H9 (cell line): ENCODE measurements at regions not wholly inside any gene's neighbourhood (a gene's known extent, or its start where the extent isn't known, plus 50 kb on each side); places are given as distances from the start of the nearest gene placed in this dataset.

Experiments used
- DNase-seq: peaks from one replicate; pipeline ENCODE4 v3.0.0-alpha.2; 2017
- H2AFZ ChIP-seq: one replicate; pipeline ENCODE4 v1.6.1; 2013; ENCODE audit warnings: mild to moderate bottlenecking, low read length, control low read depth, moderate library complexity
- H2AK5ac ChIP-seq: 2 replicates; pipeline ENCODE4 v1.6.1; 2013; ENCODE audit warnings: low read length, control low read depth, mixed read lengths; ENCODE audit not compliant: insufficient read length
- H2BK120ac ChIP-seq: one replicate; pipeline ENCODE4 v1.6.1; 2013; ENCODE audit warnings: low read depth, mild to moderate bottlenecking, low read length, control low read depth, inconsistent platforms; ENCODE audit not compliant: poor library complexity, severe bottlenecking
- H2BK12ac ChIP-seq: 2 replicates; pipeline ENCODE4 v1.6.1; 2013; ENCODE audit warnings: low read length, control low read depth, mixed read lengths, low read depth; ENCODE audit not compliant: insufficient read length
- H2BK15ac ChIP-seq: 2 replicates; pipeline ENCODE4 v1.6.1; 2013; ENCODE audit warnings: low read depth, low read length, control low read depth
- H2BK20ac ChIP-seq: one replicate; pipeline ENCODE4 v1.6.1; 2013; ENCODE audit warnings: low read depth, mild to moderate bottlenecking, low read length, control low read depth, inconsistent platforms; ENCODE audit not compliant: poor library complexity, severe bottlenecking
- H2BK5ac ChIP-seq: 2 replicates; pipeline ENCODE4 v1.6.1; 2013; ENCODE audit warnings: low read length, control low read depth, mixed read lengths; ENCODE audit not compliant: insufficient read length
- H3K14ac ChIP-seq: 2 replicates; pipeline ENCODE4 v1.6.1; 2013; ENCODE audit warnings: low read length, control low read depth; ENCODE audit not compliant: insufficient read depth
- H3K18ac ChIP-seq: 2 replicates; pipeline ENCODE4 v1.6.1; 2013; ENCODE audit warnings: low read depth, mild to moderate bottlenecking, mixed read lengths, low read length, control low read depth; ENCODE audit not compliant: insufficient read length
- H3K23ac ChIP-seq: 2 replicates; pipeline ENCODE4 v1.6.1; 2013; ENCODE audit warnings: low read length, control low read depth, mixed read lengths, low read depth; ENCODE audit not compliant: insufficient read length
- H3K23me2 ChIP-seq: 2 replicates; pipeline ENCODE4 v1.6.1; 2013; ENCODE audit warnings: low read depth, mild to moderate bottlenecking, mixed read lengths, low read length, control low read depth; ENCODE audit not compliant: insufficient read length, poor library complexity, severe bottlenecking
- H3K27ac ChIP-seq: 2 replicates; pipeline ENCODE4 v1.5.1; 2013; ENCODE audit warnings: low read length, control low read depth, mixed read lengths, low read depth; ENCODE audit not compliant: insufficient read length
- H3K27me3 ChIP-seq: 2 replicates; pipeline ENCODE4 v1.6.1; 2013; ENCODE audit warnings: low read length, control low read depth, inconsistent platforms; ENCODE audit not compliant: insufficient read depth
- H3K4ac ChIP-seq: 2 replicates; pipeline ENCODE4 v1.6.1; 2013; ENCODE audit warnings: low read depth, mild to moderate bottlenecking, control low read depth, inconsistent platforms, low read length, moderate library complexity
- H3K4me1 ChIP-seq: 2 replicates; pipeline ENCODE4 v1.6.1; 2013; ENCODE audit warnings: low read length, control low read depth, inconsistent platforms; ENCODE audit not compliant: insufficient read depth
- H3K4me2 ChIP-seq: 2 replicates; pipeline ENCODE4 v1.6.1; 2013; ENCODE audit warnings: low read length, control low read depth, mixed read lengths; ENCODE audit not compliant: insufficient read length, insufficient read depth
- H3K56ac ChIP-seq: 2 replicates; pipeline ENCODE4 v1.6.1; 2013; ENCODE audit warnings: low read depth, mild to moderate bottlenecking, mixed read lengths, low read length, control low read depth; ENCODE audit not compliant: insufficient read length
- H3K79me1 ChIP-seq: 2 replicates; pipeline ENCODE4 v1.6.1; 2013; ENCODE audit warnings: low read depth, mild to moderate bottlenecking, moderate library complexity, low read length, control low read depth, inconsistent platforms; ENCODE audit not compliant: insufficient read depth, poor library complexity, severe bottlenecking
- H3K79me2 ChIP-seq: 2 replicates; pipeline ENCODE4 v1.6.1; 2013; ENCODE audit warnings: low read length, control low read depth, inconsistent platforms; ENCODE audit not compliant: insufficient read depth
- H3K9ac ChIP-seq: 2 replicates; pipeline ENCODE4 v1.6.1; 2013; ENCODE audit warnings: low read length, control low read depth, mixed read lengths; ENCODE audit not compliant: insufficient read length; ENCODE audit errors: extremely low read depth
- H3K9me3 ChIP-seq: one replicate; pipeline ENCODE4 v1.6.1; 2013; ENCODE audit warnings: low read depth, low read length, inconsistent platforms; ENCODE audit not compliant: control insufficient read depth
- H3T11ph ChIP-seq: one replicate; pipeline ENCODE4 v1.6.1; 2013; ENCODE audit warnings: mild to moderate bottlenecking, low read length, control low read depth, inconsistent platforms
- H4K20me1 ChIP-seq: one replicate; pipeline ENCODE4 v1.6.1; 2013; ENCODE audit not compliant: control insufficient read depth, insufficient read length, insufficient read depth
- H4K5ac ChIP-seq: 2 replicates; pipeline ENCODE4 v1.6.1; 2013; ENCODE audit warnings: low read depth, mild to moderate bottlenecking, mixed read lengths, low read length, control low read depth; ENCODE audit not compliant: insufficient read length
- H4K8ac ChIP-seq: replicated peaks from 2 replicates; pipeline ENCODE4 v1.6.1; 2013; ENCODE audit warnings: low read length, control low read depth, mixed read lengths, low read depth; ENCODE audit not compliant: insufficient read length
- H4K91ac ChIP-seq: 2 replicates; pipeline ENCODE4 v1.6.1; 2013; ENCODE audit warnings: low read depth, mild to moderate bottlenecking, moderate library complexity, mixed read lengths, low read length, control low read depth; ENCODE audit not compliant: insufficient read length
- H3K27ac Mint-ChIP-seq, 3 experiments: 2 replicates in 2 of 3; 3 replicates in 1 of 3; pipeline ENCODE4 v1.8.0; 2020 to 2021; ENCODE audit warnings: mixed read lengths in 3 of 3, mild to moderate bottlenecking in 1 of 3, moderate library complexity in 1 of 3
- H3K27me3 Mint-ChIP-seq: 2 replicates; pipeline ENCODE4 v1.8.0; 2021; ENCODE audit warnings: low read depth, mild to moderate bottlenecking, moderate library complexity, mixed read lengths
- H3K36me3 Mint-ChIP-seq, 3 experiments: 2 replicates in 2 of 3; 3 replicates in 1 of 3; pipeline ENCODE4 v1.8.0; 2020 to 2021; ENCODE audit warnings: low read depth in 3 of 3, mixed read lengths in 3 of 3; ENCODE audit not compliant: insufficient read depth in 1 of 3
- H3K4me1 Mint-ChIP-seq, 2 experiments: 2 replicates each; pipeline ENCODE4 v1.8.0; 2020; ENCODE audit warnings: mixed read lengths in 2 of 2
- H3K4me3 Mint-ChIP-seq, 2 experiments: 2 replicates in 1 of 2; 3 replicates in 1 of 2; pipeline ENCODE4 v1.8.0; 2020 to 2021; ENCODE audit warnings: mild to moderate bottlenecking in 2 of 2, mixed read lengths in 2 of 2, moderate library complexity in 1 of 2
- H3K9me3 Mint-ChIP-seq, 2 experiments: 2 replicates in 1 of 2; 3 replicates in 1 of 2; pipeline ENCODE4 v1.8.0; 2020; ENCODE audit warnings: mild to moderate bottlenecking in 2 of 2, mixed read lengths in 2 of 2, moderate library complexity in 1 of 2
- WGBS: extraction: QIAGEN DNeasy Blood & Tissue Kit; methylation state at CpG from one replicate; pipeline ENCODE4 v1.1.7; 2013; ENCODE audit warnings: missing lambda C conversion rate, low lambda C conversion rate, mixed read lengths; ENCODE audit not compliant: insufficient read length; ENCODE audit errors: extremely low coverage; 5-methylcytosine and 5-hydroxymethylcytosine counted together
- TF ChIP-seq, protein P1 (sequence below): fragments of 200-600 bp; sonication (generic); conservative IDR thresholded peaks from 3 replicates; pipeline ENCODE4 v1.8.0; 2021; ENCODE audit warnings: antibody characterized with exemption, mild to moderate bottlenecking

DNA sequence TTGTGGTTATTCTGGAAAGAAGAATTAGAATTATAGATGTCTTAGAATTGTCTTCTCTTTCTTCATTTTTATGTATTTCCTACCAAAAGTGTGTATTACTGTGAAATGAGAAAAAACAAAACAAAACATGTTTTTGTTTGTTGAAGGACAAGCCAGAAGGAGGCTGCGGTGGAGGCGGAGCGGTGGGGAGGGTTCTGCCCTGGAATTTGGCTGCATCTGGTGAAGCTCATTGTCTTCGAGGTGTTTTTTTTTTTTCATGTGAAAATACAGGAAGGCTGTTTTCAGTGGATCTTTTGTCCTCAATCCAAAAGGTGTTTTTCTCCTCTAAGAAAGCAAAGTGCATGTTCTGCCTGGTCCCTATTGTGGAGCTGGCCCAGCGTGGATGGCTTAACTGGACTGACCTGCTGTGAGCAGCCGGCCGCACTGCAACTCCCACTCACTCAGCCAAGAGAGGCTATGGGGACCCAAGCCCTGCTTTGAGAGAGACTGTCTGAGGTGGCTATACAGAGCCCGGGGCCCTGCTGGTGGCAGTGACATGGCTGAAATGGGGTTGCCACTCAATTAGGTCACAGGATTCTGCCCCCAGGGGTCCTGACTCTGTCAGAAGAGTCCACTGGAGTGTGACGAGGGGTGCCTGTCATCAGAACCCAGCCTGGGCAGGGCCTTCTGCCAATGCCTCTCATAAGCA, 184.9 kb upstream of the MKI67 start:
- H3K14ac ChIP-seq: no peak overlapping the region
- no peak overlapping the region for H4K91ac ChIP-seq
- no peak overlapping the region for H3K56ac ChIP-seq
- peak overlapping the region; percentile 45 to 87 (median 75); a peak in 4 of 7 replicates for H3K27ac Mint-ChIP-seq
- no peak overlapping the region for H3T11ph ChIP-seq
- peak; percentile 38 for DNase-seq
- no peaks in the 10 kb centered on the region for H4K20me1 ChIP-seq
- no peaks in the 10 kb centered on the region for H3K79me2 ChIP-seq
- no peak overlapping the region for H2BK15ac ChIP-seq
- H2BK12ac ChIP-seq: no peak overlapping the region
- TF ChIP-seq, protein P1, sequence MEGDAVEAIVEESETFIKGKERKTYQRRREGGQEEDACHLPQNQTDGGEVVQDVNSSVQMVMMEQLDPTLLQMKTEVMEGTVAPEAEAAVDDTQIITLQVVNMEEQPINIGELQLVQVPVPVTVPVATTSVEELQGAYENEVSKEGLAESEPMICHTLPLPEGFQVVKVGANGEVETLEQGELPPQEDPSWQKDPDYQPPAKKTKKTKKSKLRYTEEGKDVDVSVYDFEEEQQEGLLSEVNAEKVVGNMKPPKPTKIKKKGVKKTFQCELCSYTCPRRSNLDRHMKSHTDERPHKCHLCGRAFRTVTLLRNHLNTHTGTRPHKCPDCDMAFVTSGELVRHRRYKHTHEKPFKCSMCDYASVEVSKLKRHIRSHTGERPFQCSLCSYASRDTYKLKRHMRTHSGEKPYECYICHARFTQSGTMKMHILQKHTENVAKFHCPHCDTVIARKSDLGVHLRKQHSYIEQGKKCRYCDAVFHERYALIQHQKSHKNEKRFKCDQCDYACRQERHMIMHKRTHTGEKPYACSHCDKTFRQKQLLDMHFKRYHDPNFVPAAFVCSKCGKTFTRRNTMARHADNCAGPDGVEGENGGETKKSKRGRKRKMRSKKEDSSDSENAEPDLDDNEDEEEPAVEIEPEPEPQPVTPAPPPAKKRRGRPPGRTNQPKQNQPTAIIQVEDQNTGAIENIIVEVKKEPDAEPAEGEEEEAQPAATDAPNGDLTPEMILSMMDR: no peak
- H4K5ac ChIP-seq: no peak overlapping the region
- no peak overlapping the region for H3K4ac ChIP-seq
- no peak overlapping the region for H3K4me3 Mint-ChIP-seq
- no peak overlapping the region for H3K4me2 ChIP-seq
- no peak overlapping the region for H3K23ac ChIP-seq
- peaks cover 0 to 2% (median 0%) of the 10 kb centered on the region in 3 experiments; a peak in 1 of 7 replicates for H3K36me3 Mint-ChIP-seq
- no peaks in the 10 kb centered on the region for H3K9me3 ChIP-seq
- H3K23me2 ChIP-seq: no peaks in the 10 kb centered on the region
- peaks cover 29 to 40% of the 10 kb centered on the region in 2 experiments for H3K4me1 Mint-ChIP-seq
- no peak overlapping the region for H3K9ac ChIP-seq
- no peak overlapping the region for H2BK120ac ChIP-seq
- H3K27me3 ChIP-seq: no peaks in the 10 kb centered on the region
- no peak overlapping the region for H2BK20ac ChIP-seq
- no peaks in the 10 kb centered on the region for H3K79me1 ChIP-seq
- no peak overlapping the region for H3K27ac ChIP-seq
- no peak overlapping the region for H4K8ac ChIP-seq
- no peak overlapping the region for H2AFZ ChIP-seq
- H3K9me3 Mint-ChIP-seq: no peaks in the 10 kb centered on the region; a peak in 1 of 5 replicates
- no peak overlapping the region for H2BK5ac ChIP-seq
- H2AK5ac ChIP-seq: no peak overlapping the region
- H3K27me3 Mint-ChIP-seq: peaks cover 1% of the 10 kb centered on the region
- H3K18ac ChIP-seq: no peak overlapping the region
- no peaks in the 10 kb centered on the region; the same call in 1 of the 2 replicates for H3K4me1 ChIP-seq
- no CpG with 5 or more reads among the region's 9 CpGs for WGBS
